Right lobe of liver (tissue), 4 donors: ENCODE measurements at regions not wholly inside any gene's neighbourhood (a gene's known extent, or its start where the extent isn't known, plus 50 kb on each side); places are given as distances from the start of the nearest gene placed in this dataset.
"Not testable (repeated sequence)": the region's sequence is repeated elsewhere in the genome, so short reads cannot be mapped to it uniquely, and the experiment has no call there.

Source experiments
- CTCF ChIP-seq, 4 donors: fragments of 200-600 bp in 3 of 4; fragments of 450-650 bp in 1 of 4; IDR thresholded peaks; one replicate each; pipeline versions ENCODE4 v1.5.1 to v1.8.0; 2016 to 2022; ENCODE audit warnings: antibody characterized with exemption in 4 of 4, mild to moderate bottlenecking in 2 of 4
- POLR2A ChIP-seq: fragments of 450-650 bp; IDR thresholded peaks from one replicate; pipeline ENCODE4 v1.6.1; 2017; ENCODE audit warnings: antibody characterized with exemption, mild to moderate bottlenecking
- donor health status: DM: no; HTN: no; CAD: no.
- donor health status: DM: no; HTN: no; CAD: no.
- donor health status: DM: no; HTN: yes; CAD: no.

- TF ChIP-seq CTCF (IDR thresholded peaks at IDR 0.05); POLR2A: not testable (repeated sequence)
Measured at GRCh38 chr5:67746608-67747007, 468.9 kb upstream of the PIK3R1 start.
